HL-60 (cell line): ENCODE measurements at regions not wholly inside any gene's neighbourhood (a gene's known extent, or its start where the extent isn't known, plus 50 kb on each side); places are given as distances from the start of the nearest gene placed in this dataset.

Experiments
- DNase-seq, 2 experiments: peaks; one replicate each; pipeline ENCODE4 v3.0.0-alpha.2; 2010 to 2020; ENCODE audit warnings: low read depth in 1 of 2, low spot score in 1 of 2
- H3K27ac ChIP-seq: fragments of 250-450 bp; sonication (Bioruptor Pico); replicated peaks from 2 replicates; pipeline ENCODE4 v1.5.1; 2020; ENCODE audit warnings: mild to moderate bottlenecking, moderate library complexity
- H3K27me3 ChIP-seq: fragments of 250-450 bp; sonication (Bioruptor Pico); 2 replicates; pipeline ENCODE4 v1.5.1; 2021; ENCODE audit warnings: mild to moderate bottlenecking, moderate library complexity; ENCODE audit not compliant: insufficient read depth, poor library complexity, severe bottlenecking
- H3K4me3 ChIP-seq: replicated peaks from 2 replicates; pipeline ENCODE4 v1.5.1; 2011; ENCODE audit warnings: mild to moderate bottlenecking, control low read depth, low read length; ENCODE audit not compliant: insufficient read depth
- GABPA ChIP-seq: IDR thresholded peaks from 2 replicates; pipeline ENCODE4 v1.6.1; 2012; ENCODE audit warnings: low read depth
- POLR2AphosphoS5 ChIP-seq: IDR thresholded peaks from 2 replicates; pipeline ENCODE4 v1.6.1; 2012; ENCODE audit warnings: low read depth
- SPI1 ChIP-seq: IDR thresholded peaks from 2 replicates; pipeline ENCODE4 v1.6.1; 2012; ENCODE audit warnings: low read depth, mild to moderate bottlenecking, borderline replicate concordance
- TF ChIP-seq, protein P1 (sequence below): IDR thresholded peaks from one replicate; pipeline ENCODE4 v1.5.1; 2011; ENCODE audit warnings: low read length, control low read depth, inconsistent platforms; ENCODE audit not compliant: insufficient read depth
- TF ChIP-seq, protein P2 (sequence below): IDR thresholded peaks from 2 replicates; pipeline ENCODE4 v1.6.1; 2012; ENCODE audit warnings: low read depth; ENCODE audit not compliant: insufficient replicate concordance

DNA sequence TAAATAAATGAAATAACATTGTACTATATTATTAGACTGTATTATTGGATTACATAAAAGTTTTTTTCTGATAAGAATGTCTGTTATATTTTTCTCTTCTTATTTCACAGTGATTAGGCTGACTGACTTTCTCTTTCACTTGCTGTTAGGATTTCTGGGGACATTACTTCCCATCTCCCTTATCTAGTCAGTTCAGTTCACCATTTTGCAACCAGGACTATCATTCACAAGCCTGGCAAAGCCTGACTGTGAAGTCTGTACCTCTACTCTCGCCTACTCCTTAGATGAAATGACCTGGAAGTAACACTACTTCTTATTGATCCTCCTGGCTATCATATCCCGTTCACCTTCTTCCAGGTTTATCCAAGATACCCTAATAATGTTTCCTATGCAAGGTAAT is 676.6 kb downstream of the USP25 start:
- Histone ChIP-seq H3K4me3 (no peak overlapping the region), H3K27me3 (no peaks in the 10 kb centered on the region), H3K27ac (no peak overlapping the region)
- TF ChIP-seq, protein P1, sequence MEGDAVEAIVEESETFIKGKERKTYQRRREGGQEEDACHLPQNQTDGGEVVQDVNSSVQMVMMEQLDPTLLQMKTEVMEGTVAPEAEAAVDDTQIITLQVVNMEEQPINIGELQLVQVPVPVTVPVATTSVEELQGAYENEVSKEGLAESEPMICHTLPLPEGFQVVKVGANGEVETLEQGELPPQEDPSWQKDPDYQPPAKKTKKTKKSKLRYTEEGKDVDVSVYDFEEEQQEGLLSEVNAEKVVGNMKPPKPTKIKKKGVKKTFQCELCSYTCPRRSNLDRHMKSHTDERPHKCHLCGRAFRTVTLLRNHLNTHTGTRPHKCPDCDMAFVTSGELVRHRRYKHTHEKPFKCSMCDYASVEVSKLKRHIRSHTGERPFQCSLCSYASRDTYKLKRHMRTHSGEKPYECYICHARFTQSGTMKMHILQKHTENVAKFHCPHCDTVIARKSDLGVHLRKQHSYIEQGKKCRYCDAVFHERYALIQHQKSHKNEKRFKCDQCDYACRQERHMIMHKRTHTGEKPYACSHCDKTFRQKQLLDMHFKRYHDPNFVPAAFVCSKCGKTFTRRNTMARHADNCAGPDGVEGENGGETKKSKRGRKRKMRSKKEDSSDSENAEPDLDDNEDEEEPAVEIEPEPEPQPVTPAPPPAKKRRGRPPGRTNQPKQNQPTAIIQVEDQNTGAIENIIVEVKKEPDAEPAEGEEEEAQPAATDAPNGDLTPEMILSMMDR, result no peak
- TF ChIP-seq POLR2AphosphoS5, result no peak
- TF ChIP-seq, protein P2, sequence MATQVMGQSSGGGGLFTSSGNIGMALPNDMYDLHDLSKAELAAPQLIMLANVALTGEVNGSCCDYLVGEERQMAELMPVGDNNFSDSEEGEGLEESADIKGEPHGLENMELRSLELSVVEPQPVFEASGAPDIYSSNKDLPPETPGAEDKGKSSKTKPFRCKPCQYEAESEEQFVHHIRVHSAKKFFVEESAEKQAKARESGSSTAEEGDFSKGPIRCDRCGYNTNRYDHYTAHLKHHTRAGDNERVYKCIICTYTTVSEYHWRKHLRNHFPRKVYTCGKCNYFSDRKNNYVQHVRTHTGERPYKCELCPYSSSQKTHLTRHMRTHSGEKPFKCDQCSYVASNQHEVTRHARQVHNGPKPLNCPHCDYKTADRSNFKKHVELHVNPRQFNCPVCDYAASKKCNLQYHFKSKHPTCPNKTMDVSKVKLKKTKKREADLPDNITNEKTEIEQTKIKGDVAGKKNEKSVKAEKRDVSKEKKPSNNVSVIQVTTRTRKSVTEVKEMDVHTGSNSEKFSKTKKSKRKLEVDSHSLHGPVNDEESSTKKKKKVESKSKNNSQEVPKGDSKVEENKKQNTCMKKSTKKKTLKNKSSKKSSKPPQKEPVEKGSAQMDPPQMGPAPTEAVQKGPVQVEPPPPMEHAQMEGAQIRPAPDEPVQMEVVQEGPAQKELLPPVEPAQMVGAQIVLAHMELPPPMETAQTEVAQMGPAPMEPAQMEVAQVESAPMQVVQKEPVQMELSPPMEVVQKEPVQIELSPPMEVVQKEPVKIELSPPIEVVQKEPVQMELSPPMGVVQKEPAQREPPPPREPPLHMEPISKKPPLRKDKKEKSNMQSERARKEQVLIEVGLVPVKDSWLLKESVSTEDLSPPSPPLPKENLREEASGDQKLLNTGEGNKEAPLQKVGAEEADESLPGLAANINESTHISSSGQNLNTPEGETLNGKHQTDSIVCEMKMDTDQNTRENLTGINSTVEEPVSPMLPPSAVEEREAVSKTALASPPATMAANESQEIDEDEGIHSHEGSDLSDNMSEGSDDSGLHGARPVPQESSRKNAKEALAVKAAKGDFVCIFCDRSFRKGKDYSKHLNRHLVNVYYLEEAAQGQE, result no peak
- no peak for TF ChIP-seq SPI1
- no peak for TF ChIP-seq GABPA
- no peak for DNase-seq

DNA sequence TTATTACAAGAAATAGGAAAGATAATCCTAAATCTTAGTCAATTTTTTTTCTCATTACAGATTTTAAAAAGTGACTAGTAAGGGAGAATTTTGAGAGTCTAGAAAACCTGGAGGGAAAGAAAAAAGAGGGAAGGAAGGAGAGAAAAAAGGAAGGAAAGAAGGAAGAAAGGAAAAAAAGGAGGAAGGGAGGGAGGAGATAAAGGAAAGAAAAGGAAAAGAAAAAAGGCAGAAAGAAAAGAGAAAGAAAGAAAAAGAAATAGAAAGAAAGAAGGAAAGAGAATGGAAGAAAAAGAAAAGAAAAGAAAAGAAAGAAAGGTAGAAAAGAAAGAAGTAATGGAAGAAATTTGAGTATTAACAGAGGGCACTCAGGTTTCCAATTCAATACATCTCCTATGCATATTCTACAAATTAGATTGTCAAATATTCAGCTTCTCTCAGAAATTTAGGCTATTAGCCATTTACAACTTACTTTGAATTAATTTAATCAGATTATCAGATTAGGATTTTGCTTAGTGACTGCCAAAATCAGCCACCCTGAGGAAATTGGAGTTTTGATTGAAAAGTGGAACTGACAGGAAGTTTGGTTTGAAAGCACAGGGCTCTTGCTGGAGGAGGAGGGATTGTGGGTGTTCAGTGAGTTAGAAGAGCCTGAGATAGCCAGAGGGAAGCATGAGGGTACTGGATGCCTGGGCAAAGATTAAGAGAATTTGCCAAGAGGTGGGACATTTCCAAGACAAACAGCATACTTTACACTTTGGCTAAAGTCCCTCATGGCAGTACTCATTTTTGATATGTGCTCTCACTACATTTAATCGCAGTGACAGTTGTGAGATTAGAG is 677.8 kb downstream of the USP25 start:
- TF ChIP-seq, protein P1, result no peak
- TF ChIP-seq SPI1 (no peak), POLR2AphosphoS5 (no peak), GABPA (no peak)
- TF ChIP-seq, protein P2, result no peak
- Histone ChIP-seq H3K27me3 (no peaks in the 10 kb centered on the region), H3K27ac (no peak overlapping the region), H3K4me3 (no peak overlapping the region)
- DNase-seq, result no peak

DNA sequence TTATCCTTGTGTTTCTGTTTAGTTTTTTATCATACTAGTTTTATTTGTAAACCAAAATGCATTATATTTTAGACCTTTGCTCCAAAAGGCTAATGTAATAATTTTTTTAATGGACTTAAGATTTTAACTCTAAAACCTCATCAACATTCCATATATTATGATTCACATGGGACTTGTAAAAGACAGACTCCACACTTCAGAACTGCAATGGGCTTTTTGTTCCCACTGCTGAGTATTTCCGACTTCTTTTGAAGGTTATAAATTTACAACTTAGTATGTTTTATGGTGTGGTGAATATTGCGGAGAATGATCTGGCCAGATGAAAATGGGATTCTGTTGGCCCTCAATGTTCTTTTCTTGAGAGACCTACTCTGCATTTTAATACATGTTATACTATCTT is 678.5 kb downstream of the USP25 start:
- Histone ChIP-seq H3K27me3 (no peaks in the 10 kb centered on the region), H3K4me3 (no peak overlapping the region), H3K27ac (no peak overlapping the region)
- DNase-seq, result no peak
- no peak for TF ChIP-seq GABPA
- TF ChIP-seq SPI1, result no peak

DNA sequence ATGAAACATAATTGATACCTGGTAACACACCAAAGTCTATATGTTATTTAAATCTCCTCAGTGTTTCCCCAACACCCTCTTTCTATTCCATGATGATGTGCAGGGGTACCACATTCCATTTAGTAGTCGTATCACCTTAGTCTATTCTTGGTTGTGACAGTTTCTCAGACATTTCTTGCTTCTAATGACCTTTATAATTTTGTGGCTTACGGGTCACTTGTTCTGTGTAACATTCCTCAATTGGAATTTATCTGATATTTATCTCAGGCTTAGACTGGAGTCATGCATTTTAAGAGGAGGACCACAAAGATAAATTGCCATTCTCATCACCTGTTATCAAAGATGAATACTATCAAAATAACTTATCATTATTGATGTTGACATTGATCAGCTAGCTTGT is 679.6 kb downstream of the USP25 start:
- no peak overlapping the region for H3K27ac ChIP-seq
- no peak for TF ChIP-seq POLR2AphosphoS5
- TF ChIP-seq SPI1, result no peak
- TF ChIP-seq, protein P2, result no peak
- TF ChIP-seq, protein P1, result no peak
- TF ChIP-seq GABPA, result no peak
- DNase-seq, result no peak
- H3K4me3 ChIP-seq, result no peak overlapping the region
- no peaks in the 10 kb centered on the region for H3K27me3 ChIP-seq
